ENCODE measurements at regions not wholly inside any gene's neighbourhood (a gene's known extent, or its start where the extent isn't known, plus 50 kb on each side); places are given as distances from the start of the nearest gene placed in this dataset.

GRCh38 chr14:56716705-56717104, 93.6 kb downstream of the OTX2 start:
- H3K9me3 ChIP-seq, result no peaks in the 10 kb centered on the region
- DNase-seq, result no peak
- H3K4me3 ChIP-seq (ENCODE audit: low read depth, low read length), result no peak overlapping the region
- H3K27me3 ChIP-seq, result no peaks in the 10 kb centered on the region; the same call in 1 of the 2 replicates
- no peaks in the 10 kb centered on the region for H3K36me3 ChIP-seq
- H3K4me1 ChIP-seq, result no peaks in the 10 kb centered on the region
- TF ChIP-seq CTCF (IDR thresholded peaks at IDR 0.05; ENCODE audit: low read depth, low read length), result no peak

GRCh38 chr14:56715938-56716337, 94.3 kb downstream of the OTX2 start:
- H3K4me1 ChIP-seq, result no peaks in the 10 kb centered on the region
- no peak overlapping the region for H3K4me3 ChIP-seq (ENCODE audit: low read depth, low read length)

GRCh38 chr14:56709201-56709600, 101.1 kb downstream of the OTX2 start:
- H3K36me3 ChIP-seq, result no peaks in the 10 kb centered on the region
- no peak for DNase-seq
- peaks cover 11% of the 10 kb centered on the region; the same call in 1 of the 2 replicates for H3K27me3 ChIP-seq
- H3K4me3 ChIP-seq (ENCODE audit: low read depth, low read length), result no peak overlapping the region
- TF ChIP-seq CTCF (IDR thresholded peaks at IDR 0.05; ENCODE audit: low read depth, low read length), result no peak
- no peaks in the 10 kb centered on the region for H3K4me1 ChIP-seq
- H3K9me3 ChIP-seq, result no peaks in the 10 kb centered on the region

More at GRCh38 chr14:56715938-56716337, 94.3 kb downstream of the OTX2 start:
- Histone ChIP-seq H3K36me3 (no peaks in the 10 kb centered on the region), H3K27me3 (no peaks in the 10 kb centered on the region; the same call in 1 of the 2 replicates), H3K9me3 (no peaks in the 10 kb centered on the region)
- no peak for DNase-seq
- TF ChIP-seq CTCF (IDR thresholded peaks at IDR 0.05; ENCODE audit: low read depth, low read length), result 0 out of 2 replicates have a peak, but pooled peaks have one; percentile 3

- H3K27me3 ChIP-seq, result peaks cover 11% of the 10 kb centered on the region; the same call in 1 of the 2 replicates
Observed at GRCh38 chr14:56708704-56709103, 101.6 kb downstream of the OTX2 start.

GRCh38 chr14:56703947-56704346, 106.3 kb downstream of the OTX2 start:
- Histone ChIP-seq H3K9me3 (no peaks in the 10 kb centered on the region), H3K27me3 (peaks cover 20% of the 10 kb centered on the region), H3K4me1 (no peaks in the 10 kb centered on the region), H3K36me3 (no peaks in the 10 kb centered on the region), H3K4me3 (ENCODE audit: low read depth, low read length) (no peak overlapping the region)
- no peak for DNase-seq
- TF ChIP-seq CTCF (IDR thresholded peaks at IDR 0.05; ENCODE audit: low read depth, low read length), result no peak

More at GRCh38 chr14:56708704-56709103, 101.6 kb downstream of the OTX2 start:
- no peak for DNase-seq
- Histone ChIP-seq H3K4me3 (ENCODE audit: low read depth, low read length) (no peak overlapping the region), H3K4me1 (no peaks in the 10 kb centered on the region), H3K9me3 (no peaks in the 10 kb centered on the region), H3K36me3 (no peaks in the 10 kb centered on the region)
- TF ChIP-seq CTCF (IDR thresholded peaks at IDR 0.05; ENCODE audit: low read depth, low read length), result no peak

GRCh38 chr14:56702515-56702914, 107.8 kb downstream of the OTX2 start:
- no peak for TF ChIP-seq CTCF (IDR thresholded peaks at IDR 0.05; ENCODE audit: low read depth, low read length)
- no peak for DNase-seq
- H3K9me3 ChIP-seq, result no peaks in the 10 kb centered on the region

More at GRCh38 chr14:56702515-56702914, 107.8 kb downstream of the OTX2 start:
- Histone ChIP-seq H3K36me3 (no peaks in the 10 kb centered on the region), H3K4me1 (no peaks in the 10 kb centered on the region), H3K4me3 (ENCODE audit: low read depth, low read length) (no peak overlapping the region), H3K27me3 (peaks cover 17% of the 10 kb centered on the region)
